B cell (primary cell): ENCODE measurements at regions not wholly inside any gene's neighbourhood (a gene's known extent, or its start where the extent isn't known, plus 50 kb on each side); places are given as distances from the start of the nearest gene placed in this dataset.

Experiments
- ATAC-seq: fragments of 200-7000 bp; cut with Tn5 transposase; one replicate; pipeline ENCODE4 v1.10.0; 2021; ENCODE audit warnings: low read depth, mild to moderate bottlenecking, moderate number of reproducible peaks, moderate library complexity
- CTCF ChIA-PET: fragments of 350-600 bp; sonication (Branson Sonifier 250); formaldehyde crosslinking; loops from one replicate; lab custom pipeline; 2021; ENCODE audit warnings: antibody characterized with exemption, inconsistent platforms; lab: Charles Lee
- POLR2A ChIA-PET: fragments of 350-600 bp; sonication (Branson Sonifier 250); formaldehyde crosslinking; loops from one replicate; lab custom pipeline; 2021; ENCODE audit warnings: antibody characterized with exemption; lab: Charles Lee
- DNase-seq: peaks from one replicate; pipeline ENCODE4 v3.0.0; 2013
- H2AFZ ChIP-seq: 2 replicates; pipeline ENCODE4 v1.6.1; 2012; ENCODE audit warnings: mild to moderate bottlenecking, low read depth, low read length; ENCODE audit not compliant: insufficient read depth, poor library complexity, severe bottlenecking
- H3K27ac ChIP-seq, 2 donors: 1 replicate in 1 of 2; 2 replicates in 1 of 2; pipeline ENCODE4 v1.5.1; 2012 to 2013; ENCODE audit warnings: low read length in 2 of 2, mild to moderate bottlenecking in 2 of 2, moderate library complexity in 1 of 2
- H3K27me3 ChIP-seq, 4 experiments: fragments of 200-600 bp in 1 of 4; sonication (generic) in 1 of 4; replicated peaks in 1 of 4; 1 replicate in 2 of 4; 2 replicates in 2 of 4; pipeline versions ENCODE4 v1.6.1 to v1.7.0; 2013 to 2016; ENCODE audit warnings: low read length in 3 of 4, mild to moderate bottlenecking in 2 of 4, mixed read lengths in 1 of 4, moderate library complexity in 1 of 4; ENCODE audit not compliant: insufficient read depth in 4 of 4, control insufficient read depth in 3 of 4; ENCODE audit errors: control extremely low read depth in 1 of 4
- H3K36me3 ChIP-seq, 2 experiments: replicated peaks in 1 of 2; 1 replicate in 1 of 2; 2 replicates in 1 of 2; pipeline versions ENCODE4 v1.6.1 to v1.7.1; 2013; ENCODE audit warnings: low read length in 1 of 2; ENCODE audit not compliant: insufficient read depth in 2 of 2, control insufficient read depth in 1 of 2; ENCODE audit errors: control extremely low read depth in 1 of 2, extremely low read depth in 1 of 2
- H3K4me1 ChIP-seq, 2 donors: fragments of 200-600 bp in 1 of 2; sonication (generic) in 1 of 2; 1 replicate in 1 of 2; 2 replicates in 1 of 2; pipeline versions ENCODE4 v1.5.1 to v1.6.1; 2013 to 2017; ENCODE audit warnings: low read length in 2 of 2; ENCODE audit not compliant: control insufficient read depth in 2 of 2, insufficient read depth in 2 of 2
- H3K4me2 ChIP-seq: replicated peaks from 2 replicates; pipeline ENCODE3; 2012; ENCODE audit warnings: mild to moderate bottlenecking, low read depth, low read length; ENCODE audit not compliant: poor library complexity, severe bottlenecking
- H3K4me3 ChIP-seq, 5 experiments: fragments of 200-600 bp in 1 of 5; sonication (generic) in 1 of 5; 1 replicate in 3 of 5; 2 replicates in 2 of 5; pipeline versions ENCODE4 v1.5.1 to v1.7.0; 2011 to 2016; ENCODE audit warnings: low read length in 4 of 5, mild to moderate bottlenecking in 4 of 5, low read depth in 2 of 5, control low read depth in 1 of 5, moderate library complexity in 1 of 5; ENCODE audit not compliant: insufficient read depth in 1 of 5; ENCODE audit errors: control extremely low read depth in 1 of 5, extremely low read depth in 1 of 5
- H3K79me2 ChIP-seq: fragments of 200-600 bp; sonication (generic); one replicate; pipeline ENCODE4 v1.6.0; 2016; ENCODE audit warnings: low read length; ENCODE audit not compliant: control insufficient read depth, insufficient read depth
- H3K9ac ChIP-seq: fragments of 200-600 bp; sonication (generic); 2 replicates; pipeline ENCODE4 v1.6.1; 2017; ENCODE audit warnings: mild to moderate bottlenecking, low read length, moderate library complexity
- H3K9me3 ChIP-seq, 3 donors: one replicate each; pipeline versions ENCODE4 v1.6.1 to v1.7.1; 2013; ENCODE audit warnings: low read length in 2 of 3; ENCODE audit not compliant: control insufficient read depth in 2 of 3, insufficient read depth in 1 of 3; ENCODE audit errors: control extremely low read depth in 1 of 3
- H4K20me1 ChIP-seq: 2 replicates; pipeline ENCODE4 v1.6.0; 2012; ENCODE audit warnings: mild to moderate bottlenecking, low read length; ENCODE audit not compliant: insufficient read depth, control insufficient read depth, poor library complexity, severe bottlenecking
- H3K27ac Mint-ChIP-seq: one replicate; pipeline ENCODE4 v1.8.0; 2021; ENCODE audit warnings: mixed read lengths
- H3K27me3 Mint-ChIP-seq: one replicate; pipeline ENCODE4 v1.8.0; 2021; ENCODE audit warnings: mixed read lengths
- H3K4me1 Mint-ChIP-seq: one replicate; pipeline ENCODE4 v1.8.0; 2021; ENCODE audit warnings: mixed read lengths
- H3K4me3 Mint-ChIP-seq: one replicate; pipeline ENCODE4 v1.8.0; 2021; ENCODE audit warnings: mixed read lengths
- H3K9me3 Mint-ChIP-seq: one replicate; pipeline ENCODE4 v1.8.0; 2022; ENCODE audit warnings: mixed read lengths; ENCODE audit not compliant: insufficient read depth
- EZH2 ChIP-seq: IDR thresholded peaks from 2 replicates; pipeline ENCODE4 v1.6.1; 2012; ENCODE audit warnings: borderline replicate concordance, low read depth, mild to moderate bottlenecking, moderate library complexity, low read length; ENCODE audit not compliant: insufficient read depth, poor library complexity, severe bottlenecking
- WGBS: methylation state at CpG from one replicate; pipeline ENCODE4 v1.1.5; 2013; ENCODE audit warnings: missing lambda C conversion rate; ENCODE audit not compliant: insufficient coverage; 5-methylcytosine and 5-hydroxymethylcytosine counted together
- intact Hi-C: fragments of 100-400 bp; cut with micrococcal nuclease; formaldehyde crosslinking; loops from one replicate; pipeline ENCODE4 v1.10.0; 2022
- TF ChIP-seq, protein P1 (sequence below): fragments of 200-600 bp; IDR thresholded peaks from one replicate; pipeline ENCODE4 v1.8.0; 2022; ENCODE audit warnings: antibody characterized with exemption, mild to moderate bottlenecking

DNA sequence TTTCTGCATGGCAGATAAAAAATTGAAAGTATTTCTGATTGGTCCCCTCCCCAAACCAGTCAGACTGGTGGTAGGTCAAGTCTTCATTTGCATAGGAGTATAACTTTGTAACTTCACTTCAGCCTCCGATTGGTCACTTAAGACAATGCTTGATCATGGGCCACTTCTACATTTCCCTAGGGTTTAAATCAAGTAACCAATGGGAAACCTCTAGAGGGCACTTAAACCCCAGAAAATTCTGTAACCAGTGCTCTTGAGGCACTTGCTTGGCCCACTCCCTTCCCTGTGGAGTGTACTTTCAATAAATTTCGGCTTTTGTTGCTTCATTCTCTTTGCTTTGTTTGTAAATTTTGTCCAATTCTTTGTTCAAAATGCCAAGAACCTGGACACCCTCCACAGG is 225.5 kb downstream of the ARPP21 start:
- ATAC-seq (no peak), DNase-seq (no peak)
- Histone ChIP-seq H3K9me3 (no peaks in the 10 kb centered on the region), H2AFZ (no peak overlapping the region), H4K20me1 (no peaks in the 10 kb centered on the region), H3K27me3 (no peaks in the 10 kb centered on the region), H3K4me1 (no peaks in the 10 kb centered on the region), H3K36me3 (no peaks in the 10 kb centered on the region), H3K4me2 (no peak overlapping the region), H3K27ac (no peak overlapping the region), H3K4me3 (no peak overlapping the region), H3K9ac (no peak overlapping the region), H3K79me2 (no peaks in the 10 kb centered on the region)
- CTCF ChIA-PET, result no interaction called here
- H3K4me3 Mint-ChIP-seq, result no peak overlapping the region
- POLR2A ChIA-PET, result no interaction called here
- no peaks in the 10 kb centered on the region for H3K27me3 Mint-ChIP-seq
- no peak overlapping the region for H3K27ac Mint-ChIP-seq
- TF ChIP-seq EZH2, result no peak
- TF ChIP-seq, protein P1, sequence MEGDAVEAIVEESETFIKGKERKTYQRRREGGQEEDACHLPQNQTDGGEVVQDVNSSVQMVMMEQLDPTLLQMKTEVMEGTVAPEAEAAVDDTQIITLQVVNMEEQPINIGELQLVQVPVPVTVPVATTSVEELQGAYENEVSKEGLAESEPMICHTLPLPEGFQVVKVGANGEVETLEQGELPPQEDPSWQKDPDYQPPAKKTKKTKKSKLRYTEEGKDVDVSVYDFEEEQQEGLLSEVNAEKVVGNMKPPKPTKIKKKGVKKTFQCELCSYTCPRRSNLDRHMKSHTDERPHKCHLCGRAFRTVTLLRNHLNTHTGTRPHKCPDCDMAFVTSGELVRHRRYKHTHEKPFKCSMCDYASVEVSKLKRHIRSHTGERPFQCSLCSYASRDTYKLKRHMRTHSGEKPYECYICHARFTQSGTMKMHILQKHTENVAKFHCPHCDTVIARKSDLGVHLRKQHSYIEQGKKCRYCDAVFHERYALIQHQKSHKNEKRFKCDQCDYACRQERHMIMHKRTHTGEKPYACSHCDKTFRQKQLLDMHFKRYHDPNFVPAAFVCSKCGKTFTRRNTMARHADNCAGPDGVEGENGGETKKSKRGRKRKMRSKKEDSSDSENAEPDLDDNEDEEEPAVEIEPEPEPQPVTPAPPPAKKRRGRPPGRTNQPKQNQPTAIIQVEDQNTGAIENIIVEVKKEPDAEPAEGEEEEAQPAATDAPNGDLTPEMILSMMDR, result no peak
- intact Hi-C loops, result no loop called here
- no peaks in the 10 kb centered on the region for H3K9me3 Mint-ChIP-seq
- no CpG with 5 or more reads among the region's 2 CpGs for WGBS
- H3K4me1 Mint-ChIP-seq, result no peaks in the 10 kb centered on the region

DNA sequence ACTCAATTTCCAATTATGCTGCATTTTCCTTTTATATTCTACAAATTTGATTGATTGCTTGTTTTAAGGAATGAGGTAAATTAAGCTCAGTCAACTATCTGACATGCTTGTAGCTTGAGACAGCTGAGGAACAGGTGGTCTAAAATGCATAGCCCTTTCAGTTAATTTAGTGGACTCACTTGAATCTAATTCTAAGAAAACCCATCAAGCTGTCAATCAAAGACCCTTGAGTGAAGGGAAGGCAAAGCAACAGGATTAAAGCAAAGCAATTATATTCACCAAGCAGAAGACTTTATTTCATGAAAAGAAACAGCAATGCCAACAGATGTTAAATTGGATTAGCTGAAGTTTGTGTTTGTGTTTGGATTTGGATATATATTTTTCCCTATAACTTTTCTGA is 228.5 kb downstream of the ARPP21 start:
- Histone ChIP-seq H3K79me2 (no peaks in the 10 kb centered on the region), H3K4me2 (no peak overlapping the region), H3K27ac (no peak overlapping the region), H3K4me1 (no peaks in the 10 kb centered on the region), H3K4me3 (no peak overlapping the region), H3K9ac (no peak overlapping the region), H4K20me1 (no peaks in the 10 kb centered on the region), H3K9me3 (no peaks in the 10 kb centered on the region), H2AFZ (no peak overlapping the region), H3K36me3 (no peaks in the 10 kb centered on the region), H3K27me3 (no peaks in the 10 kb centered on the region)
- ChIA-PET CTCF (no interaction called here), POLR2A (no interaction called here)
- Mint-ChIP-seq H3K4me3 (no peak overlapping the region), H3K27ac (no peak overlapping the region), H3K4me1 (no peaks in the 10 kb centered on the region), H3K9me3 (no peaks in the 10 kb centered on the region), H3K27me3 (no peaks in the 10 kb centered on the region)
- DNase-seq (no peak), ATAC-seq (no peak)
- intact Hi-C loops, result no loop called here
- no peak for TF ChIP-seq EZH2
- TF ChIP-seq, protein P1, result no peak
